ENCODE measurements at regions not wholly inside any gene's neighbourhood (a gene's known extent, or its start where the extent isn't known, plus 50 kb on each side); places are given as distances from the start of the nearest gene placed in this dataset.

GRCh38 chr6:122078481-122078880, 321.0 kb upstream of the HSF2 start:
- Mint-ChIP-seq H3K9me3 (peaks cover 0 to 4% (median 0%) of the 10 kb centered on the region in 8 donors), H3K36me3 (no peaks in the 10 kb centered on the region), H3K27me3 (no peaks in the 10 kb centered on the region), H3K4me1 (no peaks in the 10 kb centered on the region), H3K4me3 (no peak overlapping the region), H3K27ac (no peak overlapping the region)
- CTCF ChIA-PET (ENCODE audit: partially characterized antibody), result no interaction called here
- Histone ChIP-seq H3K4me1 (ENCODE audit: insufficient read depth, low read length) (no peaks in the 10 kb centered on the region), H3K27ac (ENCODE audit: low read depth, low read length) (no peak overlapping the region), H3K36me3 (ENCODE audit: insufficient read depth, low read length) (no peaks in the 10 kb centered on the region), H3K4me3 (ENCODE audit: low read length in 2 of 2) (no peak overlapping the region), H3K9me3 (ENCODE audit: control insufficient read depth in 1 of 2, low read length in 2 of 2) (no peaks in the 10 kb centered on the region), H3K27me3 (ENCODE audit: insufficient read depth, low read length) (no peaks in the 10 kb centered on the region)
- POLR2A ChIA-PET (ENCODE audit: partially characterized antibody), result no interaction called here
- intact Hi-C loops (cut with micrococcal nuclease), result no loop called here
- DNase-seq, result no peak

DNA sequence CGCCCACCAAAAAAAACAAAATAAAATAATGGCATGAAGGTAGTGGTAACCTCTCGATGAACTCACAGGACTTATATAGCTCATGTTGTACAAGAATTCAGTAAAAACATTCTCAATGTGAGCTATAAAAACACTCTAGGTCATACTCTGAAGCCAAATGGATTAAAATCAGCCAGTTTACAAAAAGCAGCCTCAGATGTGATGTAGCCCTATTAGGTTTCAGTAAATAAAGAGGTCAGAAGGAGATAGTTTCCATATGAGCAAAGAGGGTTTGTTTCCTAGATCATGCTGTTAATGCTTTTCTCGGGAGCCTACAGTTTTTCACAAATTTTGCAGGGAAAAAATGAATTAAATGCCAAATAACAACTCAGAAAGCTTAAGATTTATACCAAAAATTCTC, 319.5 kb upstream of the HSF2 start:
- Mint-ChIP-seq H3K4me3 (no peak overlapping the region), H3K4me1 (no peaks in the 10 kb centered on the region), H3K27me3 (no peaks in the 10 kb centered on the region), H3K9me3 (peaks cover 0 to 4% (median 0%) of the 10 kb centered on the region in 8 donors), H3K36me3 (no peaks in the 10 kb centered on the region), H3K27ac (no peak overlapping the region)
- no peaks in the 10 kb centered on the region for H3K4me1 ChIP-seq (ENCODE audit: insufficient read depth, low read length)
- intact Hi-C loops (cut with micrococcal nuclease), result no loop called here
- H3K27ac ChIP-seq (ENCODE audit: low read depth, low read length), result no peak overlapping the region
- DNase-seq, result no peak
- no peaks in the 10 kb centered on the region for H3K9me3 ChIP-seq (ENCODE audit: control insufficient read depth in 1 of 2, low read length in 2 of 2)
- no peaks in the 10 kb centered on the region for H3K27me3 ChIP-seq (ENCODE audit: insufficient read depth, low read length)
- no peaks in the 10 kb centered on the region for H3K36me3 ChIP-seq (ENCODE audit: insufficient read depth, low read length)
- ChIA-PET POLR2A (ENCODE audit: partially characterized antibody) (no interaction called here), CTCF (ENCODE audit: partially characterized antibody) (no interaction called here)
- H3K4me3 ChIP-seq (ENCODE audit: low read length in 2 of 2), result no peak overlapping the region

DNA sequence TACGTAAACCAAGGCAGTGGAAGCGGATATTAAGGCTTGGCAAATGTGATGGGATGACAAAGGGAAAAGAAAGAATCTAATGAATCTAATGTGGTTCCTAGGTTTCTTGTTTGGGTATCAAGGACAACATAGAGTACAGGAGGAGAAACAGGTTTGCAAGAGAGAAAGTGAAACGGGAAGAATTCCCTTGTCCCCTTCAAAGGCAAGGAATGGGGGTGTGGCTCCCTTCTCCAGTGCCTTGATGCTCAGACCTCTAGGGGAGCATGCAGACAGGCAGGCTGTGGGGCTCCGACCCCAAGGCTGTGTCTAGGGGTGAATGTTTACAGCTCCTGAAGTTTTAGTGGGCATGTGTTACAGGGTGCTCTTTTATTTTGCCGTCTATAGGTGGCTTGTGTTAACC, 317.5 kb upstream of the HSF2 start:
- peaks cover 0 to 3% (median 0%) of the 10 kb centered on the region in 8 donors for H3K9me3 Mint-ChIP-seq
- no peak overlapping the region for H3K4me3 Mint-ChIP-seq
- Histone ChIP-seq H3K9me3 (ENCODE audit: control insufficient read depth in 1 of 2, low read length in 2 of 2) (no peaks in the 10 kb centered on the region), H3K27ac (ENCODE audit: low read depth, low read length) (no peak overlapping the region), H3K36me3 (ENCODE audit: insufficient read depth, low read length) (no peaks in the 10 kb centered on the region), H3K4me1 (ENCODE audit: insufficient read depth, low read length) (no peaks in the 10 kb centered on the region), H3K27me3 (ENCODE audit: insufficient read depth, low read length) (no peaks in the 10 kb centered on the region), H3K4me3 (ENCODE audit: low read length in 2 of 2) (no peak overlapping the region)
- DNase-seq, result no peak
- no peaks in the 10 kb centered on the region for H3K4me1 Mint-ChIP-seq
- H3K27ac Mint-ChIP-seq, result no peak overlapping the region
- intact Hi-C loops (cut with micrococcal nuclease), result no loop called here
- no peaks in the 10 kb centered on the region for H3K27me3 Mint-ChIP-seq
- no peaks in the 10 kb centered on the region for H3K36me3 Mint-ChIP-seq
- ChIA-PET CTCF (ENCODE audit: partially characterized antibody) (no interaction called here), POLR2A (ENCODE audit: partially characterized antibody) (no interaction called here)

- no peaks in the 10 kb centered on the region for H3K36me3 Mint-ChIP-seq
- H3K27me3 Mint-ChIP-seq, result no peaks in the 10 kb centered on the region
- intact Hi-C loops (cut with micrococcal nuclease), result no loop called here
- peaks cover 0 to 3% (median 0%) of the 10 kb centered on the region in 8 donors for H3K9me3 Mint-ChIP-seq
- no peaks in the 10 kb centered on the region for H3K36me3 ChIP-seq (ENCODE audit: insufficient read depth, low read length)
- no peaks in the 10 kb centered on the region for H3K9me3 ChIP-seq (ENCODE audit: control insufficient read depth in 1 of 2, low read length in 2 of 2)
- ChIA-PET CTCF (ENCODE audit: partially characterized antibody) (no interaction called here), POLR2A (ENCODE audit: partially characterized antibody) (no interaction called here)
- H3K4me3 ChIP-seq (ENCODE audit: low read length in 2 of 2), result no peak overlapping the region
- no peaks in the 10 kb centered on the region for H3K27me3 ChIP-seq (ENCODE audit: insufficient read depth, low read length)
- no peaks in the 10 kb centered on the region for H3K4me1 Mint-ChIP-seq
- H3K4me3 Mint-ChIP-seq, result no peak overlapping the region
- no peak overlapping the region for H3K27ac ChIP-seq (ENCODE audit: low read depth, low read length)
- H3K4me1 ChIP-seq (ENCODE audit: insufficient read depth, low read length), result no peaks in the 10 kb centered on the region
- DNase-seq, result no peak
- no peak overlapping the region for H3K27ac Mint-ChIP-seq
These were observed 317.1 kb upstream of the HSF2 start for GRCh38 chr6:122082370-122082769.

DNA sequence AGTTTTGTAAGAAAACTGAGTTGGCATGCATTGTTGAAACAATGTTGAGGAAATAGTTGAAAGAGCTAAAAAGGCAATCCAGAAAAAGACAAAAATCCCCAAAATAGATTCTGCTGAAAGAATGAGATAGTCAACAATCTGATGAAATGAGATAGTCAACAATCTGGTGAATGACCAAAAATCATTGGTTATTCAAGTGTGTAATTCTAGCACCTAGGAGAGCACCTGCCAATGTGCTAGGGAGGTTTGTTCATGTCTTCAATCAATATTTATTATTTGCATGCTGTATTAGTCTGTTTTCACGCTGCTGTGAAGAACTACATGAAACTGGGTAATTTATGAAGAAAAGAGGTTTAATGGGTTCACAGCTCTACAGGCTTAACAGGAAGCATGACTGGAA, 307.1 kb upstream of the HSF2 start:
- no peak overlapping the region for H3K27ac Mint-ChIP-seq
- Histone ChIP-seq H3K4me3 (ENCODE audit: low read length in 2 of 2) (no peak overlapping the region), H3K36me3 (ENCODE audit: insufficient read depth, low read length) (no peaks in the 10 kb centered on the region), H3K27ac (ENCODE audit: low read depth, low read length) (no peak overlapping the region), H3K9me3 (ENCODE audit: control insufficient read depth in 1 of 2, low read length in 2 of 2) (no peaks in the 10 kb centered on the region), H3K4me1 (ENCODE audit: insufficient read depth, low read length) (no peaks in the 10 kb centered on the region), H3K27me3 (ENCODE audit: insufficient read depth, low read length) (no peaks in the 10 kb centered on the region)
- H3K4me3 Mint-ChIP-seq, result no peak overlapping the region
- intact Hi-C loops (cut with micrococcal nuclease), result no loop called here
- no peak for DNase-seq
- no peaks in the 10 kb centered on the region for H3K27me3 Mint-ChIP-seq
- H3K36me3 Mint-ChIP-seq, result no peaks in the 10 kb centered on the region
- ChIA-PET POLR2A (ENCODE audit: partially characterized antibody) (no interaction called here), CTCF (ENCODE audit: partially characterized antibody) (no interaction called here)
- H3K9me3 Mint-ChIP-seq, result peaks cover 0 to 7% (median 0%) of the 10 kb centered on the region in 8 donors
- no peaks in the 10 kb centered on the region for H3K4me1 Mint-ChIP-seq

DNA sequence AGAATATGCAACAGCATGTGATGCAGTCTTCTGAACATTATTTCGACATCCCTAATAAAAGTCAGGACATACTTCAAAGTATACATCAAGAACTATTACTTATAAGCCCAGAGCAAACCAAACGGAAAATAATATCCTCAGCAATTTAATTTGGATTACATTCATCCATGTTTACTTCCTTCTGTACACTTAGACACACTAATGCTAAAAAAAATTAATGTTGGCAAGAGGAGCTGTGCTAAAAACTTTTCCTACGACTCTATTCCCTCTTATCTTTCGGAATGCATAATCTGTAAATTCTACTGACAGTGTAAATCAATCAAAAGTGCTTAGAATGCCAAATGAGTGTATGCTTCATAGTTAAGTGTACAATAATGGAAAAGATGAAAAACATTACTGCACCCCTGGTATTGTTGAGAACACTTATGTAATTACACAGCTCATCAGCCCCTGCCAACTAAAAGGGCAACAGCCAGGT, 301.2 kb upstream of the HSF2 start:
- POLR2A ChIA-PET (ENCODE audit: partially characterized antibody), result no interaction called here
- H3K4me3 Mint-ChIP-seq, result no peak overlapping the region

DNA sequence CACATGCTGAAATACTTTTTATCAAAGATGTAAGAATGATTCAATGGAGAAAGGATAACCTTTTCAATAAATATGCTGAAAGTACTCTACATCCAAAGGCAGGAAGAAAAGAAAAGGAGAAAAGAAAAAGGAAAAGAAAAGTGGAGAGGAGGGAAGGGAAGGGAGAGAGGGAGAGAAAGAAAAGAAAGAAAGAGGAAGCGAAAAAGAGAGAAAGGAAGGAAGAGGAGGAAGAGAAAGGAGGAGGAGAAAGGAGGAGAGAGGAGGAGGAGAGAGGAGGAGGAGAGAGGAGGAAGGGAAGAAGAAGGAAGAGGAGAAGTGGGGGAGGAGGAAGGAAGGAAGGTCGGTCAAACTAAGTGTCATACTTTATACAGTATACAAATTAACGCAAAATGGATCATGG, 297.4 kb upstream of the HSF2 start:
- no peaks in the 10 kb centered on the region for H3K36me3 Mint-ChIP-seq
- Histone ChIP-seq H3K27me3 (ENCODE audit: insufficient read depth, low read length) (no peaks in the 10 kb centered on the region), H3K4me1 (ENCODE audit: insufficient read depth, low read length) (no peaks in the 10 kb centered on the region), H3K4me3 (ENCODE audit: low read length in 2 of 2) (no peak overlapping the region), H3K36me3 (ENCODE audit: insufficient read depth, low read length) (no peaks in the 10 kb centered on the region), H3K27ac (ENCODE audit: low read depth, low read length) (no peak overlapping the region), H3K9me3 (ENCODE audit: control insufficient read depth in 1 of 2, low read length in 2 of 2) (no peaks in the 10 kb centered on the region)
- no peak for DNase-seq
- no peak overlapping the region for H3K4me3 Mint-ChIP-seq
- no peaks in the 10 kb centered on the region for H3K4me1 Mint-ChIP-seq
- peaks cover 0 to 2% of the 10 kb centered on the region in 2 donors for H3K27me3 Mint-ChIP-seq
- intact Hi-C loops (cut with micrococcal nuclease), result no loop called here
- ChIA-PET POLR2A (ENCODE audit: partially characterized antibody) (no interaction called here), CTCF (ENCODE audit: partially characterized antibody) (no interaction called here)
- no peak overlapping the region for H3K27ac Mint-ChIP-seq
- H3K9me3 Mint-ChIP-seq, result peaks cover 0 to 11% (median 2%) of the 10 kb centered on the region in 8 donors

More for the DNA sequence above, 301.2 kb upstream of the HSF2 start:
- H3K4me1 ChIP-seq (ENCODE audit: insufficient read depth, low read length), result no peaks in the 10 kb centered on the region
- CTCF ChIA-PET (ENCODE audit: partially characterized antibody), result no interaction called here
- no peaks in the 10 kb centered on the region for H3K9me3 ChIP-seq (ENCODE audit: control insufficient read depth in 1 of 2, low read length in 2 of 2)
- H3K4me1 Mint-ChIP-seq, result no peaks in the 10 kb centered on the region
- no peak overlapping the region for H3K27ac Mint-ChIP-seq
- no peak overlapping the region for H3K27ac ChIP-seq (ENCODE audit: low read depth, low read length)
- H3K27me3 Mint-ChIP-seq, result peaks cover 0 to 2% of the 10 kb centered on the region in 2 donors
- H3K9me3 Mint-ChIP-seq, result peaks cover 0 to 11% (median 2%) of the 10 kb centered on the region in 8 donors
- no peaks in the 10 kb centered on the region for H3K27me3 ChIP-seq (ENCODE audit: insufficient read depth, low read length)
- intact Hi-C loops (cut with micrococcal nuclease), result no loop called here
- H3K36me3 Mint-ChIP-seq, result no peaks in the 10 kb centered on the region
- DNase-seq, result no peak
- no peak overlapping the region for H3K4me3 ChIP-seq (ENCODE audit: low read length in 2 of 2)
- no peaks in the 10 kb centered on the region for H3K36me3 ChIP-seq (ENCODE audit: insufficient read depth, low read length)

DNA sequence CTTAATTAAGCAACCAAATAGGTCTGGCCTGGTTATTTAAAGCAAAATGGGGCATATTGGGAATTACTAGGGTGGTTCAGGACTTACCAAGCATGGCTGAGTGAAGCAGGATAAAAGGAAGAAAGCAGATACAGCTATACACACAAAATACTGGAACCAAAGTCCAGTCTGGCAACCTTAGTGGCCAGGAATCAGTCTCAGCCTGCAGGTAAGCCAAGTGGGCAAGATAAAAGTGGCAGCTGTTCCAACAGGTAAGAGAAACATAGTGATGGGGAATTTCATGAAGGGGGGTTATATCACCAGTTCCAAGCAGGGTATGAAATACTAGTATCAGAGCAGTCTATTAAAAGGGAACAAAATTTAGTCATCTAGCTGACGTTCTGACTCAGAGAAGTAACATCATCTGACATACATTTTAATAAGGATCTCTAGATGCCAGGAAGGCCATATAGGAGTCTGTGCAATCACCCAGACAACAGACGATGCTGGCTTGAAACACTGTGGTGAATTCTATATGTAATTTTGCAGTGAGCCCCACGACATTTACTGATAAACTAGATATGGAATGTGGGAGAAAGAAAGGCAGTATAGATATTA, 292.1 kb upstream of the HSF2 start:
- Histone ChIP-seq H3K27me3 (ENCODE audit: insufficient read depth, low read length) (no peaks in the 10 kb centered on the region), H3K36me3 (ENCODE audit: insufficient read depth, low read length) (no peaks in the 10 kb centered on the region), H3K4me1 (ENCODE audit: insufficient read depth, low read length) (no peaks in the 10 kb centered on the region), H3K9me3 (ENCODE audit: control insufficient read depth in 1 of 2, low read length in 2 of 2) (no peaks in the 10 kb centered on the region), H3K27ac (ENCODE audit: low read depth, low read length) (no peak overlapping the region), H3K4me3 (ENCODE audit: low read length in 2 of 2) (no peak overlapping the region)
- Mint-ChIP-seq H3K4me1 (no peaks in the 10 kb centered on the region), H3K4me3 (no peak overlapping the region), H3K27ac (no peak overlapping the region), H3K9me3 (no peaks in the 10 kb centered on the region), H3K36me3 (no peaks in the 10 kb centered on the region), H3K27me3 (no peaks in the 10 kb centered on the region)
- DNase-seq, result no peak
- POLR2A ChIA-PET (ENCODE audit: partially characterized antibody), result no interaction called here
- CTCF ChIA-PET (ENCODE audit: partially characterized antibody), result no interaction called here
- intact Hi-C loops (cut with micrococcal nuclease), result no loop called here
